ENCODE measurements at regions not wholly inside any gene's neighbourhood (a gene's known extent, or its start where the extent isn't known, plus 50 kb on each side); places are given as distances from the start of the nearest gene placed in this dataset.

DNA sequence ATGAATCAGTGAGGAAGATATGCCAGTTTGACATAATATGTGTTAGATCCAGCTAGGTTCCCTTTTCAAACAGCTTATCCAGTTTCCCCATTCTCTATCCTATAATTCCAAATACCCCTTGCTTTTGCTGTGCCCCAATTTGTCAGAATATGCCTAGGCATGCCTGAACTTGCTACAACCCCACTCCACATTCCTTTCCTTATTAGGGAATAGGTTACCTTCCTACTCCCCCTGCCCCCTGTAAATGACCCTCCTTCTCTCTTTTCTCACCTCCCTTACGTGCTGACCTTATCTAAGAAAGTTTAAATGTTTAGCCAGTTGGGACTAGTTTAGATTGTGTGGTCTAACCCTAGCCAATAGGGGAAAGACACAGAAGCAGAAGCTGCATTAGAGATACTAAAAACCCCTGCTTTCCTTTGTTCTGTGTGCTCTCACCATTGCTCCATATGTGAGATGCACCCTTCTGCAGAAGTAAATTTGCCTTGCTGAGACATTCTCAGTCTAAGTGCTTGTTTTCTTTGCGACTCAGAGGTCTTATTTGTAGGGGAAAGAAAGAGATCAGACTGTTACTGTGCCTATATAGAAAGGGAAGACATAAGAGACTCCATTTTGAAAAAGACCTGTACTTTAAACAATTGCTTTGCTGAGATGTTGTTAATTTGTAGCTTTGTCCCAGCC lies 267.8 kb downstream of the SH2D4B start:
- H3K27ac ChIP-seq (ENCODE audit: low read depth, low read length) = no peak overlapping the region
- H3K9me3 ChIP-seq (ENCODE audit: control insufficient read depth, insufficient read depth, low read length) = no peaks in the 10 kb centered on the region
- no peak overlapping the region for H3K4me3 ChIP-seq (ENCODE audit: low read length)
- no peaks in the 10 kb centered on the region for H3F3A ChIP-seq (ENCODE audit: control insufficient read depth, insufficient read depth)
- no peaks in the 10 kb centered on the region for H3K4me1 ChIP-seq (ENCODE audit: control insufficient read depth, low read length)
- H3K36me3 ChIP-seq (ENCODE audit: control insufficient read depth, low read length) = no peaks in the 10 kb centered on the region
- no peaks in the 10 kb centered on the region for H3K9me2 ChIP-seq (replicated peaks; ENCODE audit: control insufficient read depth, low read length)
- no peaks in the 10 kb centered on the region for H3K27me3 ChIP-seq (ENCODE audit: control insufficient read depth, low read length)
- no peaks in the 10 kb centered on the region for H3K79me2 ChIP-seq (ENCODE audit: control insufficient read depth, low read length)
- TF ChIP-seq, protein P1, sequence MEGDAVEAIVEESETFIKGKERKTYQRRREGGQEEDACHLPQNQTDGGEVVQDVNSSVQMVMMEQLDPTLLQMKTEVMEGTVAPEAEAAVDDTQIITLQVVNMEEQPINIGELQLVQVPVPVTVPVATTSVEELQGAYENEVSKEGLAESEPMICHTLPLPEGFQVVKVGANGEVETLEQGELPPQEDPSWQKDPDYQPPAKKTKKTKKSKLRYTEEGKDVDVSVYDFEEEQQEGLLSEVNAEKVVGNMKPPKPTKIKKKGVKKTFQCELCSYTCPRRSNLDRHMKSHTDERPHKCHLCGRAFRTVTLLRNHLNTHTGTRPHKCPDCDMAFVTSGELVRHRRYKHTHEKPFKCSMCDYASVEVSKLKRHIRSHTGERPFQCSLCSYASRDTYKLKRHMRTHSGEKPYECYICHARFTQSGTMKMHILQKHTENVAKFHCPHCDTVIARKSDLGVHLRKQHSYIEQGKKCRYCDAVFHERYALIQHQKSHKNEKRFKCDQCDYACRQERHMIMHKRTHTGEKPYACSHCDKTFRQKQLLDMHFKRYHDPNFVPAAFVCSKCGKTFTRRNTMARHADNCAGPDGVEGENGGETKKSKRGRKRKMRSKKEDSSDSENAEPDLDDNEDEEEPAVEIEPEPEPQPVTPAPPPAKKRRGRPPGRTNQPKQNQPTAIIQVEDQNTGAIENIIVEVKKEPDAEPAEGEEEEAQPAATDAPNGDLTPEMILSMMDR (IDR thresholded peaks at IDR 0.05; ENCODE audit: low read depth, low read length, poor library complexity, severe bottlenecking) = no peak
- TF ChIP-seq EZH2phosphoT487 (IDR thresholded peaks at IDR 0.05; ENCODE audit: borderline replicate concordance, low read length) = no peak
- H4K20me1 ChIP-seq (ENCODE audit: control insufficient read depth, insufficient read depth, low read depth, low read length) = no peaks in the 10 kb centered on the region
- H3K4me2 ChIP-seq (ENCODE audit: low read length) = no peak overlapping the region

DNA sequence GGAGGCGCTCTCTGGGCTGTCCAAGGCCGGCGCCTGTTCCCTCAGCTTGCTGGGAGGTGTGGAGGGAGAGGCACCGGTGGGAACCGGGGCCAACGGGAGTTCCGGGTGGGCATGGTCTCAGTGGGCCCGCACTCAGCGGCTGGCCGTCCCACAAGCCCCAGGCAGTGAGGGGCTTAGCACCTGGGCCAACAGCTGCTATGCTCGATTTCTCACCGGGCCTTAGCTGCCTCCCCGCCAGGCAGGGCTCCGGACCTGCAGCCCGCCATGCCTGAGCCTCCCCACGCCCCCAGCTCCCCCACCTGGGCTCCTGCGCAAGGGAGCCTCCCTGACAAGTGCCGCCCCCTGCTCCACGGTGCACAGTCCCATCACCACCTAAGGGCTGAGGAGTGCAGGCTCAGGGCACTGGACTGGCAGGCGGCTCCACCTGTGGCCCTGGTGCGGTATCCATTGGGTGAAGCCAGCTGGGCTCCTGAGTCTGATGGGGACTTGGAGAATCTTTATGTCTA lies 276.5 kb downstream of the SH2D4B start:
- H3K36me3 ChIP-seq (ENCODE audit: control insufficient read depth, low read length) = no peaks in the 10 kb centered on the region
- no peak overlapping the region for H3K4me2 ChIP-seq (ENCODE audit: low read length)
- H3K9me2 ChIP-seq (replicated peaks; ENCODE audit: control insufficient read depth, low read length) = no peaks in the 10 kb centered on the region
- no peak overlapping the region for H3K27ac ChIP-seq (ENCODE audit: low read depth, low read length)
- TF ChIP-seq, protein P1 (IDR thresholded peaks at IDR 0.05; ENCODE audit: low read depth, low read length, poor library complexity, severe bottlenecking) = no peak
- TF ChIP-seq EZH2phosphoT487 (IDR thresholded peaks at IDR 0.05; ENCODE audit: borderline replicate concordance, low read length) = no peak
- no peak overlapping the region for H3K4me3 ChIP-seq (ENCODE audit: low read length)
- no peaks in the 10 kb centered on the region for H3K4me1 ChIP-seq (ENCODE audit: control insufficient read depth, low read length)
- H4K20me1 ChIP-seq (ENCODE audit: control insufficient read depth, insufficient read depth, low read depth, low read length) = no peaks in the 10 kb centered on the region
- H3F3A ChIP-seq (ENCODE audit: control insufficient read depth, insufficient read depth) = no peaks in the 10 kb centered on the region
- no peaks in the 10 kb centered on the region for H3K27me3 ChIP-seq (ENCODE audit: control insufficient read depth, low read length)
- no peaks in the 10 kb centered on the region for H3K79me2 ChIP-seq (ENCODE audit: control insufficient read depth, low read length)
- H3K9me3 ChIP-seq (ENCODE audit: control insufficient read depth, insufficient read depth, low read length) = no peaks in the 10 kb centered on the region

DNA sequence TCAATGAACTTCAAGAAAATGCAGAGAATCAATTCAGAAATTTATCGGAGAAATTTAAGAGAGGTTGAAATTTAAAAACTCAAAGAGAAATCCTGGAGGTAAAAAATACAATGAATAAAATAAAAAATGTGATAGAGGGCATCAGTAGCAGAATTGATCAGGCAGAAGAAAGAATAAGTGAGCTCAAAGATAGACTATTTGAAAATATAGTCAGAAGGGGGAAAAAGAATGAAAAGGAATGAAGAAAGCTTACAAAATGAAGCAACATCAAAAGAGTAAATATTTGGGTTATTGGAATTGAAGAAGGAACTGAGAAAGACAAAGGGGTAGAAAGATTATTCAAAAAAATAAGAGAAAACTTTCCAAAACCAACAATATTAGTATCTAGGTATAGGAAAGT lies 291.4 kb downstream of the SH2D4B start:
- TF ChIP-seq, protein P1 (IDR thresholded peaks at IDR 0.05; ENCODE audit: low read depth, low read length, poor library complexity, severe bottlenecking) = no peak
- TF ChIP-seq EZH2phosphoT487 (IDR thresholded peaks at IDR 0.05; ENCODE audit: borderline replicate concordance, low read length) = no peak
- no peaks in the 10 kb centered on the region for H3F3A ChIP-seq (ENCODE audit: control insufficient read depth, insufficient read depth)
- H3K27me3 ChIP-seq (ENCODE audit: control insufficient read depth, low read length) = no peaks in the 10 kb centered on the region
- no peaks in the 10 kb centered on the region for H4K20me1 ChIP-seq (ENCODE audit: control insufficient read depth, insufficient read depth, low read depth, low read length)
- no peak overlapping the region for H3K4me2 ChIP-seq (ENCODE audit: low read length)
- H3K9me3 ChIP-seq (ENCODE audit: control insufficient read depth, insufficient read depth, low read length) = peaks cover 4% of the 10 kb centered on the region; the same call in 1 of the 2 replicates
- no peak overlapping the region for H3K4me3 ChIP-seq (ENCODE audit: low read length)
- no peaks in the 10 kb centered on the region for H3K9me2 ChIP-seq (replicated peaks; ENCODE audit: control insufficient read depth, low read length)
- H3K79me2 ChIP-seq (ENCODE audit: control insufficient read depth, low read length) = no peaks in the 10 kb centered on the region
- H3K36me3 ChIP-seq (ENCODE audit: control insufficient read depth, low read length) = no peaks in the 10 kb centered on the region
- H3K27ac ChIP-seq (ENCODE audit: low read depth, low read length) = no peak overlapping the region
- no peaks in the 10 kb centered on the region for H3K4me1 ChIP-seq (ENCODE audit: control insufficient read depth, low read length)

All from DOHH2 (cell line).